ENCODE measurements at regions not wholly inside any gene's neighbourhood (a gene's known extent, or its start where the extent isn't known, plus 50 kb on each side); places are given as distances from the start of the nearest gene placed in this dataset.

- no peak for TF ChIP-seq CTCF (IDR thresholded peaks at IDR 0.05)
- no peaks in the 10 kb centered on the region for H3K27me3 Mint-ChIP-seq (ENCODE audit: unreplicated experiment)
- peaks cover 14% of the 10 kb centered on the region for H3K4me1 Mint-ChIP-seq (ENCODE audit: unreplicated experiment)
- H3K4me3 Mint-ChIP-seq (ENCODE audit: unreplicated experiment): no peak overlapping the region
- DNase-seq (ENCODE audit: extremely low spot score, unreplicated experiment): no peak
- no peaks in the 10 kb centered on the region for H3K9me3 Mint-ChIP-seq (ENCODE audit: unreplicated experiment)
- H3K36me3 Mint-ChIP-seq (ENCODE audit: unreplicated experiment): no peaks in the 10 kb centered on the region
- H3K27ac Mint-ChIP-seq (ENCODE audit: unreplicated experiment): no peak overlapping the region
Measured at GRCh38 chr7:138292951-138293350, 167.1 kb upstream of the TRIM24 start.

GRCh38 chr7:138295049-138295637 lies 164.9 kb upstream of the TRIM24 start:
- no peaks in the 10 kb centered on the region for H3K27me3 Mint-ChIP-seq (ENCODE audit: unreplicated experiment)
- DNase-seq (ENCODE audit: extremely low spot score, unreplicated experiment): no peak
- no peak for TF ChIP-seq CTCF (IDR thresholded peaks at IDR 0.05)
- no peak overlapping the region for H3K4me3 Mint-ChIP-seq (ENCODE audit: unreplicated experiment)
- H3K9me3 Mint-ChIP-seq (ENCODE audit: unreplicated experiment): no peaks in the 10 kb centered on the region
- no peak overlapping the region for H3K27ac Mint-ChIP-seq (ENCODE audit: unreplicated experiment)
- H3K4me1 Mint-ChIP-seq (ENCODE audit: unreplicated experiment): peaks cover 14% of the 10 kb centered on the region
- no peaks in the 10 kb centered on the region for H3K36me3 Mint-ChIP-seq (ENCODE audit: unreplicated experiment)

- H3K36me3 Mint-ChIP-seq (ENCODE audit: unreplicated experiment): no peaks in the 10 kb centered on the region
- no peak overlapping the region for H3K4me3 Mint-ChIP-seq (ENCODE audit: unreplicated experiment)
- TF ChIP-seq CTCF (IDR thresholded peaks at IDR 0.05): no peak
- H3K9me3 Mint-ChIP-seq (ENCODE audit: unreplicated experiment): no peaks in the 10 kb centered on the region
- H3K27me3 Mint-ChIP-seq (ENCODE audit: unreplicated experiment): no peaks in the 10 kb centered on the region
- H3K27ac Mint-ChIP-seq (ENCODE audit: unreplicated experiment): no peak overlapping the region
- no peak for DNase-seq (ENCODE audit: extremely low spot score, unreplicated experiment)
- peaks cover 14% of the 10 kb centered on the region for H3K4me1 Mint-ChIP-seq (ENCODE audit: unreplicated experiment)
Measured at GRCh38 chr7:138297526-138297925, 162.5 kb upstream of the TRIM24 start.

GRCh38 chr7:138299066-138299465 lies 161.0 kb upstream of the TRIM24 start:
- Mint-ChIP-seq H3K27ac (ENCODE audit: unreplicated experiment) (no peak overlapping the region), H3K4me1 (ENCODE audit: unreplicated experiment) (peaks cover 12% of the 10 kb centered on the region), H3K27me3 (ENCODE audit: unreplicated experiment) (no peaks in the 10 kb centered on the region), H3K4me3 (ENCODE audit: unreplicated experiment) (no peak overlapping the region), H3K36me3 (ENCODE audit: unreplicated experiment) (peaks cover 2% of the 10 kb centered on the region), H3K9me3 (ENCODE audit: unreplicated experiment) (no peaks in the 10 kb centered on the region)
- no peak for DNase-seq (ENCODE audit: extremely low spot score, unreplicated experiment)
- no peak for TF ChIP-seq CTCF (IDR thresholded peaks at IDR 0.05)

GRCh38 chr7:138303230-138304070 lies 156.6 kb upstream of the TRIM24 start:
- no peaks in the 10 kb centered on the region for H3K27me3 Mint-ChIP-seq (ENCODE audit: unreplicated experiment)
- DNase-seq (ENCODE audit: extremely low spot score, unreplicated experiment): no peak
- peaks cover 2% of the 10 kb centered on the region for H3K36me3 Mint-ChIP-seq (ENCODE audit: unreplicated experiment)
- H3K27ac Mint-ChIP-seq (ENCODE audit: unreplicated experiment): no peak overlapping the region
- H3K9me3 Mint-ChIP-seq (ENCODE audit: unreplicated experiment): no peaks in the 10 kb centered on the region
- H3K4me3 Mint-ChIP-seq (ENCODE audit: unreplicated experiment): no peak overlapping the region
- TF ChIP-seq CTCF (IDR thresholded peaks at IDR 0.05): no peak
- no peaks in the 10 kb centered on the region for H3K4me1 Mint-ChIP-seq (ENCODE audit: unreplicated experiment)
